ENCODE measurements at regions not wholly inside any gene's neighbourhood (a gene's known extent, or its start where the extent isn't known, plus 50 kb on each side); places are given as distances from the start of the nearest gene placed in this dataset.

- peak; percentile 54 for TF ChIP-seq CTCF (IDR thresholded peaks at IDR 0.05; ENCODE audit: low read depth, low read length)
- no peak overlapping the region for H3K4me3 ChIP-seq (ENCODE audit: low read depth, low read length)
These were observed 442.6 kb upstream of the MARCKS start for GRCh38 chr6:113414511-113414910.

- TF ChIP-seq CTCF (IDR thresholded peaks at IDR 0.05; ENCODE audit: low read depth, low read length): no peak
These were observed 441.0 kb upstream of the MARCKS start for GRCh38 chr6:113416170-113416569.

GRCh38 chr6:113420290-113420689 is 436.9 kb upstream of the MARCKS start:
- no peak overlapping the region for H3K4me3 ChIP-seq (ENCODE audit: low read depth, low read length)
- TF ChIP-seq CTCF (IDR thresholded peaks at IDR 0.05; ENCODE audit: low read depth, low read length): no peak

More at GRCh38 chr6:113416170-113416569, 441.0 kb upstream of the MARCKS start:
- H3K4me3 ChIP-seq (ENCODE audit: low read depth, low read length): no peak overlapping the region

- H3K4me3 ChIP-seq (ENCODE audit: low read depth, low read length): no peak overlapping the region
- no peak for TF ChIP-seq CTCF (IDR thresholded peaks at IDR 0.05; ENCODE audit: low read depth, low read length)
These were observed 435.1 kb upstream of the MARCKS start for GRCh38 chr6:113421997-113422396.

- TF ChIP-seq CTCF (IDR thresholded peaks at IDR 0.05; ENCODE audit: low read depth, low read length): no peak
These were observed 433.2 kb upstream of the MARCKS start for GRCh38 chr6:113423956-113424355.

GRCh38 chr6:113425977-113426660 is 431.0 kb upstream of the MARCKS start:
- H3K4me3 ChIP-seq (ENCODE audit: low read depth, low read length): no peak overlapping the region
- TF ChIP-seq CTCF (IDR thresholded peaks at IDR 0.05; ENCODE audit: low read depth, low read length): no peak

More at GRCh38 chr6:113423956-113424355, 433.2 kb upstream of the MARCKS start:
- no peak overlapping the region for H3K4me3 ChIP-seq (ENCODE audit: low read depth, low read length)

GRCh38 chr6:113427617-113428016 is 429.5 kb upstream of the MARCKS start:
- H3K4me3 ChIP-seq (ENCODE audit: low read depth, low read length): no peak overlapping the region
- TF ChIP-seq CTCF (IDR thresholded peaks at IDR 0.05; ENCODE audit: low read depth, low read length): no peak
